ENCODE measurements at regions not wholly inside any gene's neighbourhood (a gene's known extent, or its start where the extent isn't known, plus 50 kb on each side); places are given as distances from the start of the nearest gene placed in this dataset.

- Histone ChIP-seq H3K4me3 (replicated peaks in 1 of 2; ENCODE audit: low read depth in 1 of 2, low read length in 2 of 2) (no peak overlapping the region), H3K9me2 (ENCODE audit: insufficient read depth) (no peaks in the 10 kb centered on the region), H3K36me3 (ENCODE audit: control insufficient read depth in 1 of 2, insufficient read depth in 2 of 2, low read length in 2 of 2) (no peaks in the 10 kb centered on the region), H3K27me3 (ENCODE audit: insufficient read depth, low read length) (peaks cover 22% of the 10 kb centered on the region), H3K79me2 (ENCODE audit: insufficient read depth, low read length) (no peaks in the 10 kb centered on the region), H3K9me3 (ENCODE audit: control insufficient read depth in 1 of 2, insufficient read depth in 1 of 2, low read depth in 1 of 2, low read length in 2 of 2) (no peaks in the 10 kb centered on the region), H3K4me1 (ENCODE audit: control insufficient read depth in 1 of 2, insufficient read depth in 2 of 2, low read length in 2 of 2) (no peaks in the 10 kb centered on the region), H3K4me2 (ENCODE audit: low read length) (no peak overlapping the region), H3K9ac (ENCODE audit: low read length) (no peak overlapping the region), H4K20me1 (ENCODE audit: insufficient read depth) (no peaks in the 10 kb centered on the region), H3K27ac (ENCODE audit: low read depth, low read length) (no peak overlapping the region), H2AFZ (ENCODE audit: low read depth, low read length, poor library complexity, severe bottlenecking) (no peak overlapping the region)
- TF ChIP-seq EZH2 (IDR thresholded peaks at IDR 0.05) (no peak), EGR1 (IDR thresholded peaks at IDR 0.05; ENCODE audit: low read depth) (no peak), SP1 (IDR thresholded peaks at IDR 0.05; ENCODE audit: low read depth) (no peak)
- ChIA-PET RAD21 (ENCODE audit: low non-redundant PET in 1 of 2, low total read pairs in 2 of 2, uncharacterized antibody in 2 of 2, unreplicated experiment in 2 of 2) (no interaction called here), CTCF (no interaction called here), POLR2A (no interaction called here)
- no TSS peak for BruUV-seq (replicated peaks)
- DNase-seq (ENCODE audit: low read depth, low spot score), result no peak
- intact Hi-C loops (cut with micrococcal nuclease), result no loop called here
- ATAC-seq, result no peak
These were observed 69.5 kb upstream of the CLDN14 start for GRCh38 chr21:36549470-36549869.

DNA sequence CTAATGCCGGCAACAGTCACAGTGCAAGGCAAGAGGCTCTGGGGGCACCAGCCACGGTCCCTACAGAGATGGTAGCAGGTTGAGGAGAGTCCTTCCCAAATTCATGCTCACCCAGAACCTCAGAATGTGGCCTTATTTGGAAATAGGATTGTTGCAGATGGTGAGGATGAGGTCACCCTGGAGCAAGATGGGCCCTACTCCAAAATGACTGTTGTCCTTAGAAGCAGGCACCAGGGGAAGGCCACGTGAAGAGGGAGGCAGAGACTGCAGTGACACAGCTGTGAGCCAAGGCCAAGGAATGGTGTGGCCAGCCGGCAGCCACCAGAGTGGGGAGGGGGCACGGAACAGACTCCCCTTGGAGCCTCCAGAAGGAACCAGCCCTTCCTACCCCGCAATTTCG, 70.8 kb upstream of the CLDN14 start:
- Histone ChIP-seq H3K4me2 (ENCODE audit: low read length) (no peak overlapping the region), H3K4me1 (ENCODE audit: control insufficient read depth in 1 of 2, insufficient read depth in 2 of 2, low read length in 2 of 2) (no peaks in the 10 kb centered on the region), H3K27ac (ENCODE audit: low read depth, low read length) (no peak overlapping the region), H3K4me3 (replicated peaks in 1 of 2; ENCODE audit: low read depth in 1 of 2, low read length in 2 of 2) (no peak overlapping the region), H3K36me3 (ENCODE audit: control insufficient read depth in 1 of 2, insufficient read depth in 2 of 2, low read length in 2 of 2) (no peaks in the 10 kb centered on the region), H3K9me2 (ENCODE audit: insufficient read depth) (no peaks in the 10 kb centered on the region), H2AFZ (ENCODE audit: low read depth, low read length, poor library complexity, severe bottlenecking) (no peak overlapping the region), H3K9me3 (ENCODE audit: control insufficient read depth in 1 of 2, insufficient read depth in 1 of 2, low read depth in 1 of 2, low read length in 2 of 2) (no peaks in the 10 kb centered on the region), H4K20me1 (ENCODE audit: insufficient read depth) (no peaks in the 10 kb centered on the region), H3K9ac (ENCODE audit: low read length) (no peak overlapping the region), H3K27me3 (ENCODE audit: insufficient read depth, low read length) (peaks cover 10% of the 10 kb centered on the region), H3K79me2 (ENCODE audit: insufficient read depth, low read length) (no peaks in the 10 kb centered on the region)
- CTCF ChIA-PET, result no interaction called here
- POLR2A ChIA-PET, result no interaction called here
- DNase-seq (ENCODE audit: low read depth, low spot score) (no peak), ATAC-seq (no peak)
- intact Hi-C loops (cut with micrococcal nuclease), result no loop called here
- TF ChIP-seq, protein P1, sequence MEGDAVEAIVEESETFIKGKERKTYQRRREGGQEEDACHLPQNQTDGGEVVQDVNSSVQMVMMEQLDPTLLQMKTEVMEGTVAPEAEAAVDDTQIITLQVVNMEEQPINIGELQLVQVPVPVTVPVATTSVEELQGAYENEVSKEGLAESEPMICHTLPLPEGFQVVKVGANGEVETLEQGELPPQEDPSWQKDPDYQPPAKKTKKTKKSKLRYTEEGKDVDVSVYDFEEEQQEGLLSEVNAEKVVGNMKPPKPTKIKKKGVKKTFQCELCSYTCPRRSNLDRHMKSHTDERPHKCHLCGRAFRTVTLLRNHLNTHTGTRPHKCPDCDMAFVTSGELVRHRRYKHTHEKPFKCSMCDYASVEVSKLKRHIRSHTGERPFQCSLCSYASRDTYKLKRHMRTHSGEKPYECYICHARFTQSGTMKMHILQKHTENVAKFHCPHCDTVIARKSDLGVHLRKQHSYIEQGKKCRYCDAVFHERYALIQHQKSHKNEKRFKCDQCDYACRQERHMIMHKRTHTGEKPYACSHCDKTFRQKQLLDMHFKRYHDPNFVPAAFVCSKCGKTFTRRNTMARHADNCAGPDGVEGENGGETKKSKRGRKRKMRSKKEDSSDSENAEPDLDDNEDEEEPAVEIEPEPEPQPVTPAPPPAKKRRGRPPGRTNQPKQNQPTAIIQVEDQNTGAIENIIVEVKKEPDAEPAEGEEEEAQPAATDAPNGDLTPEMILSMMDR (IDR thresholded peaks at IDR 0.05 in 2 of 3, conservative IDR thresholded peaks at IDR 0.05 in 1 of 3; ENCODE audit: borderline replicate concordance in 1 of 3, insufficient read depth in 1 of 3, low read depth in 2 of 3, low read length in 2 of 3), result no peak
- TF ChIP-seq ZFX (IDR thresholded peaks at IDR 0.05) (no peak), EGR1 (IDR thresholded peaks at IDR 0.05; ENCODE audit: low read depth) (no peak), REST (IDR thresholded peaks at IDR 0.05; ENCODE audit: low read depth) (no peak), ELF1 (IDR thresholded peaks at IDR 0.05; ENCODE audit: borderline replicate concordance, low read depth) (no peak)
- RAD21 ChIA-PET (ENCODE audit: low non-redundant PET in 1 of 2, low total read pairs in 2 of 2, uncharacterized antibody in 2 of 2, unreplicated experiment in 2 of 2), result no interaction called here
- no TSS peak for BruUV-seq (replicated peaks)
